Activated CD8-positive, alpha-beta memory T cell treated with anti-CD3 and anti-CD28 coated beads, Interleukin-2, amount 50 U/mL, for 48 hours (primary cell): ENCODE measurements at regions not wholly inside any gene's neighbourhood (a gene's known extent, or its start where the extent isn't known, plus 50 kb on each side); places are given as distances from the start of the nearest gene placed in this dataset.
"Not testable (repeated sequence)": the region's sequence is repeated elsewhere in the genome, so short reads cannot be mapped to it uniquely, and the experiment has no call there.

Source experiments
- DNase-seq: peaks from one replicate; pipeline ENCODE4 v3.0.0-alpha.2; 2020

GRCh38 chr22:48718818-48719500 is 1108.7 kb downstream of the BRD1 start:
- no peak for DNase-seq

DNA sequence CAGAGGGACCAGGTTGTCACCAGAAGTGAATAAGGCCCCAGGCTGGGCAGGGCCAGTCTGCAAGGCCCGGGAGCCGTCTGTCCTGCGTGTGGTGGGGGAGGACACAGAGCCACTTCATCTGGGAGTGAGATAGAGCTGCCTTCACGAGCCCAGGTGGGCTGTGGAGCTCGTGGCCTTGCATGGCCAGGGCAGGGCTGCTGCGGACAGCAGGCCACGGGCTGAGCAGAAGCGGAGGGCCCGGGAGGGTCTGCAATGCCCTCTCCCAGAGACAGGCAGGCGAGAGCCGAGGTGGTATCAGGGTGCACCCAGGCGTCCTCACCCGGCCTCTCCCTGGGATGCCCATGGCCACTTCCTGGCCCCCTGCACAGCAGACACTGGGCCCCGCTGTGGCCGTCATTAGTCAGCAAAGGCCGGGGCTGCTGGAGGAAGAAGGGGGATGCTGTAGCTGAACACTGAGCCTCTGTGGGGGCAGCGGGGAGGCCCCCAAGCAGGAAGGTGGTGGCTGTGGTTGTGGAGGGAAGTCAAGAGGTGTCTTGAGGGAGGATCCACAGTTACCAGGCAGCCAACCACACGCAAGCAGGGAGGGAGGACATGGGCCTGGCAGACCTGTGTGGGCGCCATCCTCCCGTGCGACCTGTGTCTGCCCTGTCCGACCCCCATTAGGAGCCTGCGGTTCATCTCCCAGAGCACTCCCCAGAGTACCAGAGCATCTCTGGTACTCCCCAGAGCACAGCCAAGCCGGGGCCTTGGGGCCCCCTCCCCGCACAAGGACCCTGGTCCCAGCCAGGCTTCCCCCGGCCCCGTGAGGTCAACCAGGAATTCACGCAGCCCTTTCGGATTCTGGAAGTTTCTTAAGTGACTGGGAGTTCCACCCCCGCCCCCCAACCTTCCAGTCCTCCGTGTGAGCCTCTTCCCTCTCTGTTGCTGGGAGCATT is 1109.5 kb downstream of the BRD1 start:
- no peak for DNase-seq

GRCh38 chr22:48717076-48717810 is 1110.4 kb downstream of the BRD1 start:
- no peak for DNase-seq

GRCh38 chr22:48716154-48716553 is 1111.5 kb downstream of the BRD1 start:
- DNase-seq: not testable (repeated sequence)

- no peak for DNase-seq
Measured at GRCh38 chr22:48715511-48715910, 1112.2 kb downstream of the BRD1 start.

DNA sequence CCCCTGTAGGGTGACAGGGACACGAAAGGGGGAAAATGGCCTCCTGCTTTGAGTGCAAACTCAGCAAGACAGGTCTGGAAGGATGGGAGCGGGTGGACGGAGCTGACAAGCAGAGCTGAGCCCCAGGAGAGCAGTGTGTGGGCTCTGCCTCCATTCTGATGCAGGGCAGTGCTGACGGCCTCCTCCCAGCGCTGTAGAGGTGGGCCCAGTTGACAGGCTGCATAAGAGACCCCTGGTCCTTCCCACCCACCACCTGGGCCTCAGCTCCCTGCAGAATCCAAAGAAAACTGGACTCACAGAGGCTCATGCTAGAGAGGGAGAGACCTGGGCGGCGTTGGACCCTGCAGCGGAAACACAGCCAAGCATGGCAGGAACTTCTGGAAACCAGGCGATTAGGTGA is 1113.4 kb downstream of the BRD1 start:
- no peak for DNase-seq

DNA sequence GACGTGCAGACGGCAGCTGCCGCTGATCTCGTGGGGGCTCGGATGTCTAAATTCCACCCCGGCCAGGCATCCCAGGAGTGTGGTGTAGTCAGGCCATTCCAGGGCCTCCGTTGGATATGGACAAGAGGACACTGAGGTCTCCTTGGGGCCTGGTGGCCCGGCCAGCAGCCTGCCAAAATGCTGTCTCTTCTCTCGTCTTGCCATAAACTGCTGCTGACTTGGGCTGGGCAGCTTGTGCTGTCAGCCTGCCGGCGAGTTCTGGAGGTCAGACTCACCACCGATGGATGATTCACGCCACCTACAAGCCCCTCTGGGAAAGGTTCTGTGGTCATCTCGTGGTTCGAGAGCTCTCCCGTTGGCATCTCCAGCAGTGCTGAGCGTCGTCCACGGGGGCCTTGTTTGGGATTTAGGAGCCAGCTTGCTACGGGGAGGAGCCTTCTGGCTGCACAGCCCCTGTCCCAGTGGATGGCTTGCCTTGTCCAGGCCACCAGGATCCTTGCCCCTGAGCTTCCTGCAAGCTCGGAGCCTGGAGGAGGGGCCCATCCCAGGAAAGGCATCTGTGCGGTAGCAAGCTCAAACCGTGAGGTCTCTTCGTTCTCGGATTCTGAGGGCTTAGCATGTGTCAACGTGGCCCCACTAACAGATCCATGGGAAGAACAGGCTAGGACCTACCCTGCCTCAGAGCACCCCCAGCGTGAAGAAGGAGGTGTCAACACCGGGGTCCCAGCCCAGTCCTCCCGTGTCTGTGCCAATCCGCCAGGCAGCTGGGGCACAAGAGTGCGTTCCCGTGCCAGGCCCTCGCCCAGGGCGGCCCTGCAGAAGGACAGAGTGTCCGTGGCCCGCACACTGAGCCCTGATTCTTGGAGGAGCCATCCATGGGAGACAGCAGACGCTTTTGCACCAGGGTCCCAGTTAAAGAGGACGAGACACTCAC is 1114.1 kb downstream of the BRD1 start:
- no peak for DNase-seq

GRCh38 chr22:48712558-48713271 is 1115.0 kb downstream of the BRD1 start:
- DNase-seq: no peak

GRCh38 chr22:48711669-48712068 is 1116.0 kb downstream of the BRD1 start:
- no peak for DNase-seq

DNA sequence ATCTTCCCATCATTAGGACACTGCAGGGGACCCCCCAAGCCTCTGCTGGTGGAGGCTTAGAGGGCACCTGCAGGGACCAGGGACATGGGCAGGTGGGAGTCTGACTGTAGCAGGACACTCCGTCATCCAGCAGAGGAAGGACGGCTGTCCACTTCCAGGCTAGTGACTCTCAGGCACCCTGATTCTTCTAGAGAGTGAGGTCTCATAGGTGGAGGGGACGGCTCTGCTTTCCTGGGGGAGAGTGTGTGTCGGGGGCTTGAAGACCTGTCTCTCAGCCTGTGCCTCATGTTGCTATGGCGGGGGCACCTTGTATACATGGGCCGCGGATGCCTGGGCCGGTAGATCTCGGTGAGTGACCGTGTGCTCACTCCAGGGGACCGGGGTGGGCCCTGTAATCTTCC is 1116.6 kb downstream of the BRD1 start:
- no peak for DNase-seq

- DNase-seq: no peak
Measured at GRCh38 chr22:48710410-48710809, 1117.3 kb downstream of the BRD1 start.

DNA sequence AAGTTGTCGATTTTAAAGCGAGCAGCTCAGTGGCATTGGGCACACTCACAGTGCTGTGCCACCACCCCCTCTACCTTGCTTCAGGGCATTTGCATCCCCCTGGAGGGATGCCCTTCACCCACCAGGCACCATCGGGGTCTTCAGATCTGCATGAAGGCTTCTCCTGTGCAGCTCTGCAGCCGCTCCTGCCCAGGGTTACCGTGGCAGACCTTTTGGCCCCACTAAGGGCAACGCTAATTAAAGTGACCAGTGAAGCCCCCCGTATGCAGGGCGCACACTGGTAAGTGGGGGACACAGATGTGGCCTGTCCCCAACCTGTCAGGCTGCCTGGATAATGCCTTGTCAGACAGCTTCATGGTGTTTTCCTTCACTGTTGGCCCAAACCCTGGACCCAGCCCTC is 1117.7 kb downstream of the BRD1 start:
- DNase-seq: no peak

DNA sequence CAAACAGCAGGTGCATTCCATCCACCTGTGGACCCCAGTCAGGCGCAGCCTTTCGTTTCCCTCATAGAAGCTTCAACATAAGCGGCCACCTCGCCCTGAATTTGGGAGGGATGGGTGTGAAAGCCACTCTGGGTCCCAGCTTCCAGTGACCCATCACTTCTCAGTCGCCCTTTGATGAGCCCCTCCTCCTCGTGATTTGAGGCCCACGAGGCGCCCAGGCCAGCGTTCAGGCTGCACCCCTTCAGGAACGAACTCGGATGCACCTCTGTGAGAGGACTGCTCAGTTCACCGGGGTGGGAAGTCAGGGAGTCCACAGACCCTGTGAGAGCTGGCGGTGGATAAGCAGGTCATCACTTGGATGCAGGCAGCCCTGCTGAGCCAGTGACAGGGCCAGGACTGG is 1118.2 kb downstream of the BRD1 start:
- DNase-seq: no peak

DNA sequence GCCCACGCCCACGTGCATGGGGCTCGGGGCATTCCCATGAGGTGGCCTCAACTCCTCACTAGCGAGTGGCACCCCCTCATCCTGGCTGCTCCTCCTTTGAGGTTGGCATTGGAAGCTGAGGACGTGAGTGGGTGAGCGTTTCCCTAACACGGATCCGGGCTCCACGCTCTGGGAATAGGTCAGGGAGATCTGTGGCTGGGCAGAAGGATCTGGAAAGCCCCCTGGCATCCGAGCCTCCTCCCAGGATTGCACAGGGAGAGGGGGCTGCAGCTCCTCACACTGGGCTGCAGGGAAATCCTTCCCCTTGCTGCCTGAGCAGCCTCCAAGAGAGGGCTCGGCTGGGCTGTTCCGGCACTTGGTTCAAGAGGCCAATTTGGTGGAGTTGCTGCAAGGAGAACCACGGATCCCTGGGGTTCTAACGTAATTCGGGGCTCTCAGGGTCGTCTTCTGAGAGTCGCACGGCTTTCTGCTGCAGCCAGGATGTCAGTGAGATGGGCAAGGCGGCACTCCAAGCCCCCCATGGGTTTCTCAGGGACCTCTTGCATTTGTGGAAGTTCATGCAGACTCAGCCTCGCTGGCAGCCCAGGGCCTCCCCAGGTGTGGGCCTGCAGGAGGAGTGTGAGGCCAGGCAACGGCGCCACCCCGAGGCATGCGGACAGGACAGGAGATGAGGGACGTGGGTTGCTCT is 1119.0 kb downstream of the BRD1 start:
- DNase-seq: no peak

DNA sequence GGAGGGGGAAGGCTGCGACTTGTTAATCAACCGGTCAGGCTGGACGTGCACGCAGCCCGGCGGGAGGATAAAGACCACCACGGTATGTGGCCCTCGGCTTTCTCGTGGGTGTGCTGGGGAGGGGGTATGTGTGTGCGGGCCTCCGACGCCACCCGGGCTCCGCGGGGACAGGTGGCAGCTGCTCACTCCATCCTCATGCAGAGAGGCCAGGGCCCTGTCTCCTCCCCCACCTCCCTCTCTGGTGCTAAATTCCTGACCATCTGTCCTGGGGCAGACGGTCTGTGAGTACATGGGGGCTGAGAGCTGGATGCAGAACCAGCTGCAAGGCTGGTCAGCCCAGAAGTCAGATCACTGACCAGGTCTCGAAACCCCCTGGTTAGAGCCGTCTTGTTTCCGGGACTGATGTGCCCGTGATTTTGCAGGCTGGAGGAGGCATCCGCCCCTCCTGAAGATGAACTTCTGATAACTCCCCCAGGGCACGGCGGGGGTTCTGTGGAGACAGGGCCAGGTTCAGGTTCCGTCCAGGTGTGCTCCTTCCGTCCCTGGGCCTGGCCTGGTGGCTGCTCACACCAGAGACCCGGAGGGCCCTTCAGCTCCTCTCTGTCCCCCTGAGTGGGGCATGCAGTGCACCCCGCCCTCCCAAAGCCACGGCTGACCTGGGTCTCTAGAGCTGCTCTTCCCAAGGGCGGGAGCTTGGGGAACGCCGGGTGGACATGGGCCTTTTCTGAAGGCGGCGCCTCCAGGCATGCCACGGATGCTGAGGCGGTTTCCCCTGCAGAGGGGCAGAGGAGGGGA is 1119.7 kb downstream of the BRD1 start:
- no peak for DNase-seq

DNA sequence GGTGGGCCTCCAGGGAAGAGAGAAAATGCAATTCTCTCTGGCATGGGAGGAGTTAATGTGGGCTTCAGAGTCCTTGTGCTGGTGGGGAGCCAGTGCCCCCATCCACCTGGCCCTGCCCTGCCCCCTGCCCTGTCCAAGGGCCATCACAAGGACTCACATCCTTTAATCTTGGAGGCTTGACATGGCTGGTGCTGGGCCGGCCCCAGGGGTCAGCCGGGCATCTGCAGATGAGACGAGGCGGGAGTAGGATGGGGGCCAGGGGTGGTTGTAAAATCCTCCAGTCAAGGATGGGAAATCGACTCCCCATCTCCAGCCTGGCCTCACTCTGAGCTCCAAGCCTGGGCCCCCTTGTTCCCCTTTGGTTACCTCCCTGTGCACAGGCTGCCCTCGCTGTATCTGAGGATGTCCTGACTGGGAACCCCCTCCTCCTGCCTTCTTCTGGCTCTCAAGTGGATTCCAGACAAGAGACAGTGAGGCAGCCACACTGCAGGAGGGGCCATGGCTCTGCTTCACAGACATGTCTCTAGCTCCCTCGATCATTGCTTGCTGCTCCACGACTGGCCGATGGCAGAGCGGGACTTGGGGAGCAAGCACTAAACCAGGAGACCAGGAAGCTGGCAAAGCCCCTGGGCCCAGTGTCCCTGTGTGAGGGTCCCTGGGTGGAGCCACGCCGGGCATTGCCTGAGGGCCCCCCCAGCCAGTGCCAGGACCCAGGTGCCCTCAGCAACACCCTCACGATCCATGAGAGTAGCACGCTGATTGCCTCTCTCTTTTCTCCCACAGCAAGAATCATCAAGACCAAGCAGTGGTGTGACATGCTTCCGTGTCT is 1120.5 kb downstream of the BRD1 start:
- DNase-seq: no peak

GRCh38 chr22:48705917-48706605 is 1121.6 kb downstream of the BRD1 start:
- DNase-seq: no peak

- no peak for DNase-seq
Measured at GRCh38 chr22:48705159-48705916, 1122.3 kb downstream of the BRD1 start.
